ENCODE measurements at regions not wholly inside any gene's neighbourhood (a gene's known extent, or its start where the extent isn't known, plus 50 kb on each side); places are given as distances from the start of the nearest gene placed in this dataset.

DNA sequence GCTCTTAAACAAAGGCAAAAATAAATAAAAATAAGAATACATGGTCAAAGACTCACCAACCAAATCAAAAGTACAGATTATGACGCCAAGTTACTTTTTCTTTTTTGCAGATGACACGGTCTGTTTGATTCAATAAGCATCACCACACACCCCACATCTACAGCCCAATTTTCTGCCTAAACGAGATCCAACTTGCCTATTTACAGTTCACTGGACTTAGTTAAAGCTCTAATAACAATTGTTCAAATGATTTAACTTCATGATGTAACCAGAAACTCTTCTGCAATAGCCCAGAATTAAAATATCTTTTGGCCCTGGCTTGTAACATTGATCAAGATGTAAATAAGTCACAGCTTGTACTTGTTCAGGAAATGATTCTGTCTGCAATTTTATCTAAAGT, 590.3 kb upstream of the C9orf72 start:
- TF ChIP-seq, protein P1, sequence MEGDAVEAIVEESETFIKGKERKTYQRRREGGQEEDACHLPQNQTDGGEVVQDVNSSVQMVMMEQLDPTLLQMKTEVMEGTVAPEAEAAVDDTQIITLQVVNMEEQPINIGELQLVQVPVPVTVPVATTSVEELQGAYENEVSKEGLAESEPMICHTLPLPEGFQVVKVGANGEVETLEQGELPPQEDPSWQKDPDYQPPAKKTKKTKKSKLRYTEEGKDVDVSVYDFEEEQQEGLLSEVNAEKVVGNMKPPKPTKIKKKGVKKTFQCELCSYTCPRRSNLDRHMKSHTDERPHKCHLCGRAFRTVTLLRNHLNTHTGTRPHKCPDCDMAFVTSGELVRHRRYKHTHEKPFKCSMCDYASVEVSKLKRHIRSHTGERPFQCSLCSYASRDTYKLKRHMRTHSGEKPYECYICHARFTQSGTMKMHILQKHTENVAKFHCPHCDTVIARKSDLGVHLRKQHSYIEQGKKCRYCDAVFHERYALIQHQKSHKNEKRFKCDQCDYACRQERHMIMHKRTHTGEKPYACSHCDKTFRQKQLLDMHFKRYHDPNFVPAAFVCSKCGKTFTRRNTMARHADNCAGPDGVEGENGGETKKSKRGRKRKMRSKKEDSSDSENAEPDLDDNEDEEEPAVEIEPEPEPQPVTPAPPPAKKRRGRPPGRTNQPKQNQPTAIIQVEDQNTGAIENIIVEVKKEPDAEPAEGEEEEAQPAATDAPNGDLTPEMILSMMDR (IDR thresholded peaks at IDR 0.05), result no peak
- no peak for TF ChIP-seq POLR2AphosphoS5 (IDR thresholded peaks at IDR 0.05)
- no peak for TF ChIP-seq POLR2A (IDR thresholded peaks at IDR 0.05)

All from sigmoid colon (tissue), 4 donors.